Skeletal muscle tissue (tissue), 3 donors: ENCODE measurements at regions not wholly inside any gene's neighbourhood (a gene's known extent, or its start where the extent isn't known, plus 50 kb on each side); places are given as distances from the start of the nearest gene placed in this dataset.

Experiments used
- H3K27ac ChIP-seq: one replicate; pipeline ENCODE4 v1.7.0; 2013; ENCODE audit warnings: mild to moderate bottlenecking, low read depth, low read length, inconsistent platforms
- H3K27me3 ChIP-seq, 3 donors: one replicate each; pipeline ENCODE4 v1.7.0; 2013; ENCODE audit warnings: low read length in 3 of 3; ENCODE audit not compliant: control insufficient read depth in 3 of 3, insufficient read depth in 3 of 3
- H3K36me3 ChIP-seq, 3 donors: one replicate each; pipeline ENCODE4 v1.7.0; 2013; ENCODE audit warnings: low read length in 3 of 3; ENCODE audit not compliant: control insufficient read depth in 3 of 3, insufficient read depth in 3 of 3
- H3K4me1 ChIP-seq, 3 donors: one replicate each; pipeline ENCODE4 v1.7.0; 2013; ENCODE audit warnings: low read length in 3 of 3, mild to moderate bottlenecking in 3 of 3; ENCODE audit not compliant: control insufficient read depth in 3 of 3, insufficient read depth in 3 of 3
- H3K4me3 ChIP-seq, 3 donors: one replicate each; pipeline ENCODE4 v1.7.0; 2013; ENCODE audit warnings: low read length in 3 of 3
- H3K9ac ChIP-seq, 3 donors: one replicate each; pipeline ENCODE4 v1.7.0; 2013; ENCODE audit warnings: low read length in 3 of 3, mild to moderate bottlenecking in 3 of 3, moderate library complexity in 2 of 3, low read depth in 1 of 3
- H3K9me3 ChIP-seq, 3 donors: one replicate each; pipeline ENCODE4 v1.7.0; 2013; ENCODE audit warnings: low read length in 3 of 3; ENCODE audit not compliant: control insufficient read depth in 3 of 3
- donor health status: Osteomylitis.

DNA sequence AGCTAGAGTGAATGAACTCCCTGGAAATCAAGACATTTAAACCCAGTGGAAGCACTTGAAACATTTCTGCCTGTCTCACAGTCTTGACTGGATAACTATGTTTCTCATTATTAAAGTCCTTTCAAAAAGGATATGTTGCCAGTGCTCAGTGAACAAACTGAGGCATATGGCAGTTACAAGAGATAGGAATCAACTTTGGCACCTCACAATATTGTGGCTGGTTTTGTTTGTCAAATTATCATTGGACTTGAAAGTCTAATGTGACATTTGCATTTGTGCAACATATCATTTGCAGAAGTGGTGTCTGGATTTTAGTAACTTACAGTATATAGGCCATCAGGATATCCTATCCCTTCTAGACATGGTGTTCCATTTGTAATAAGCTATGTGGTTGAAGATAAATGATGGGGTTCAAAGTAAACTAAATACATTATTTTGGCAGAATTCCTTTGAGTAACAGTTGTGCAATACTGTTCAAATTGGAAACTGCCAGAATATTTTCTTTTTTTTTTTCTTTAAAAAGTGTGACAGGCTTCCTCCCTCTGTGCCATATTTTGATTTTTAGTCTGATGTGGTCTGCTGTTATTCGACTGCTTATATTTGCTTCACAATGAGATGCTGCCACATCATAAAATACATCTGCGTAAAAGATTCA, 927.7 kb downstream of the FLRT2 start:
- Histone ChIP-seq H3K27ac (no peak overlapping the region), H3K4me3 (no peak overlapping the region), H3K27me3 (no peaks in the 10 kb centered on the region), H3K4me1 (no peaks in the 10 kb centered on the region), H3K9me3 (no peaks in the 10 kb centered on the region), H3K9ac (no peak overlapping the region), H3K36me3 (no peaks in the 10 kb centered on the region)

DNA sequence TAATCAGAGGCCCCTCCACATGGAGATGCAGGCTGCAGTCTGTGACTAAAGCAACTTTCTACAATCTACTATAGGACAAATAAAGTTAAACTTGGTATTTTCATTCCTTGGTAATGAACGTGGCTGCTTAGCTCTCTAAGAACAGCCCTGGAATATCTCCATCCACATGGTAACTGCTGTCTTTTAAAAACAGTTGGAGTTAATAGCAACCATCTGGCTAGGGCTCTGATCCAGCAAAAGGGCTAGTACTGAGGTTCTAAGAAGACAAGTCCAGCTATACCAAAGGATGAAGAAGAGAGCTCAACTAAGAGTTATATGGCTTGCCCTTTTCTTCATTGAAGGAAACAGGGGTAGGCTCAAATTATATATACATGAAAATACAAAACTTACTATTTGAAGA, 920.1 kb downstream of the FLRT2 start:
- Histone ChIP-seq H3K27ac (no peak overlapping the region), H3K27me3 (no peaks in the 10 kb centered on the region)

DNA sequence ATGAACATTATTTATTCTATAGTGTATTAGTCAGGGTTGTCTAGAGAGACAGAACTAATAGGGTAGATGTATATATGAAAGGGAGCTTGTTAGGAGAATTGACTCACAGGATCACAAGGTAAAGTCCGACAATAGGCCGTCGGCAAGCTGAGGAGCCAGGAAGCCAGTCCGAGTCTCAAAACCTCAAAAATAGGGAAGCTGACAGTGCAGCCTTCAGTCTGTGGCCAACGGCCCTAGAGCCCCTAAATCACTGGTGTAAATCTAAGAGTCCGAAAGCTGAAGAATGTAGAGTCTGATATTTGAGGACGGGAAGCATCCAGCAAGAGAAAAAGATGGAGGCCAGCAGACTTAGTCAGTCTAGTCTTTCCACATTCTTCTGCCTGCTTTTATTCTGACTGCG, 912.2 kb downstream of the FLRT2 start:
- Histone ChIP-seq H3K4me1 (no peaks in the 10 kb centered on the region), H3K4me3 (no peak overlapping the region), H3K36me3 (no peaks in the 10 kb centered on the region), H3K9me3 (no peaks in the 10 kb centered on the region), H3K27me3 (no peaks in the 10 kb centered on the region), H3K27ac (no peak overlapping the region), H3K9ac (no peak overlapping the region)

More for the DNA sequence above, 920.1 kb downstream of the FLRT2 start:
- no peaks in the 10 kb centered on the region for H3K4me1 ChIP-seq
- H3K4me3 ChIP-seq = no peak overlapping the region
- H3K9me3 ChIP-seq = no peaks in the 10 kb centered on the region
- no peaks in the 10 kb centered on the region for H3K36me3 ChIP-seq
- no peak overlapping the region for H3K9ac ChIP-seq

DNA sequence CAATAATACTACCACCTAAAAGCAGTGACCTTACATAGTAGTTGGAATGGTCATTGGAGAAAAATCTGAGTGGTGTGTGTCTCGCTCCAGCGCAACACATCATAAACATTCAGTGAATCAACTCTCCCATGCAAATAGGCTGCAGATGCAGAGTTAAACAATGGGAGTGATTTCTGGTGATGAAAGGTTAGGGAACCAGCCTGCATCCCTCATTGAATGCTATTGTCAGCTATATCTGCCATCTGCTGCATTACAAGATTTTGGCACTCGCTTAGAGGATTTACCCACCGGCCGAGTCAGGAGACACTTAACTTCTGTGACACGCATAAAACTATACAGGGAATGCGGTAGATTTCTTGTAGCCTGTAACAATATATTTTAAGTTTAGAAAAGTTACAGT, 900.9 kb downstream of the FLRT2 start:
- no peak overlapping the region for H3K27ac ChIP-seq
- no peak overlapping the region for H3K4me3 ChIP-seq
- H3K4me1 ChIP-seq = no peaks in the 10 kb centered on the region
- no peaks in the 10 kb centered on the region for H3K9me3 ChIP-seq
- no peaks in the 10 kb centered on the region for H3K27me3 ChIP-seq
- no peaks in the 10 kb centered on the region for H3K36me3 ChIP-seq
- no peak overlapping the region for H3K9ac ChIP-seq

DNA sequence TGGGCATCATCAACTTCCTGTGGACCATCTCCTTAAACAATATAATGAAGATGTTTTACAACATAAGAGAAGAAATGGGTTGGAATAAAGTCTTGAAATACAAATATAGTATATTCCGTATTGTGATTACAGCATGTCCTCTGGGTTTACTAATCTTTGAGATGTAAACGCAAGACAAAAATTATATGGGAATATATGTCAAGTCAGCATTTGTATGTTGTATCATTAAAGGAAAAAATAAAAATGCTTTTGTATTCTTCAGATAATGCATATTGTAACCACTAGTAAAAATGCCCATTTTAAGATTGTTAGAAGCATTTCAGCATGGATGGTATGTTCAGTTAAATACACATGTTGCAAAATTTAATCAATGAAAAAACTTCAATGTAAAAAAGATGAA, 893.3 kb downstream of the FLRT2 start:
- Histone ChIP-seq H3K27me3 (no peaks in the 10 kb centered on the region), H3K36me3 (no peaks in the 10 kb centered on the region), H3K4me1 (no peaks in the 10 kb centered on the region), H3K4me3 (no peak overlapping the region), H3K9me3 (no peaks in the 10 kb centered on the region), H3K27ac (no peak overlapping the region), H3K9ac (no peak overlapping the region)

DNA sequence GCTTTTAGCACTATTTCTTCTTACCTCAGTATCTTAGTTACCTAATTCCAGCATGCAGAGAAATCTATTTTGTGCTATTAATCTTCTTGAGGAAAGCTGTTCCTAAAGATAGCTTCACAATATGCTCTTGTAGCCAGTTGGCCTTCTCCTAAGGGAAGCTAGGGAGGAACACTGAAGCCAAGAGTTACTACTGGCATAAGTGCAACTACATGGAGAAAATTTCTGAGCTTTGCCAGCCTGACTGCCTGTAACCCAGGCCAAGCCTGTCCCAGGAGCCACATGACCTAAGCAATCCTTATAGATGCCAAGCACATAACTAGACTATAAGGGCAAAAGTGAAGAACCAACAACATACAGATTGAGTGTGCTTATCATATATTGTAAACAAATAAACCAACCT, 890.2 kb downstream of the FLRT2 start:
- H3K4me1 ChIP-seq = no peaks in the 10 kb centered on the region
- no peak overlapping the region for H3K4me3 ChIP-seq
- no peaks in the 10 kb centered on the region for H3K27me3 ChIP-seq
- no peak overlapping the region for H3K27ac ChIP-seq
- H3K9ac ChIP-seq = no peak overlapping the region
- H3K36me3 ChIP-seq = no peaks in the 10 kb centered on the region
- no peaks in the 10 kb centered on the region for H3K9me3 ChIP-seq

DNA sequence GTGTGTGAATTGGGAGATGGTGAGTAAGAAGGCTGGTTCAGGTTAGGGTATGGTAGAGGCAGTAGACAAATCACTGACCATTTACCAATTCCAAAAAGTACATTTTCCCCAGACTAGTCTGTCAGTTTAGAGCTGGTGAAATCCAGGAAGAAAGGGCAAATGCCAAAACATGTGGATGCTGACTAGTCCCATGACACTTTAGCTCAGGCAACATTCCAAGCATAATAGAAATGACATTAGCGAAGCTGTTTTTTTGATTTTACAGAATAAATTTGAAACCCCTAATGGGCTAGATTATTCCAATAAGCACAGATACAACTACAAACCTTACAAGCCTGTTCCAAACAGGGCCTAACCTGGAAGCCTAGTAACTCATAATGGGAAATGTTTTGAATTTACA, 884.2 kb downstream of the FLRT2 start:
- Histone ChIP-seq H3K9me3 (no peaks in the 10 kb centered on the region), H3K27me3 (no peaks in the 10 kb centered on the region), H3K36me3 (no peaks in the 10 kb centered on the region), H3K4me1 (no peaks in the 10 kb centered on the region), H3K9ac (no peak overlapping the region), H3K4me3 (no peak overlapping the region), H3K27ac (no peak overlapping the region)

DNA sequence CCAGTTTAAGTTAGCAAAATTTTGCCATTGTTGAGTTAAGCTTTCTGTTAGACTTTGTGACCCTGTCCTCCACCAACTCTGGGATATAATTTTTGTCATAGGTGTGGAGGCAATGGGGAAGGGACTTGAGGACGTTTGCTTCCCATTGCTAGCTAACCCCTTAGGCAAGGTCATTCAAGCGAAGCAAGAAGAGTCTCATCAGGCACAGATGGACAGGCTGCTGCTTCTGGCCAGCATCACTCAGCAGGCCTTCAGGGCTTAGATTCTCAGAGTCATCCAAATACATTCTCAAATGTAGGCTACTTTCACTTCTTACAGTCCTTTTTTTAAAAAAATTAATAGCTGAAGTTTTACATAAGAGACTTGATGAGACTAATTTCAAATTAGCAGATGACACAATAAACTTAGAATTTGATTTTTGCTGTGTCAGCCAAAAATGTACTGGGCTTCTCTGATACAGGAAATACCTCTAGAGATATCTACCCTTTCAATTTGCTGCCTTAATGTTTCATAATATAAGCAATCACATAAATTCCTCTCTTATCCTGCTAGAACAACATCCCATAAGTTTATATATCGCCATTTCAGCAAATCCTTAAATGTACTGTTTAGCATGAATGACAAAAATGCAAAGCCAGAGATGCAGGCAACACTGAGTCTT, 875.2 kb downstream of the FLRT2 start:
- no peaks in the 10 kb centered on the region for H3K27me3 ChIP-seq
- no peaks in the 10 kb centered on the region for H3K4me1 ChIP-seq
- no peak overlapping the region for H3K4me3 ChIP-seq
- no peaks in the 10 kb centered on the region for H3K36me3 ChIP-seq
- no peaks in the 10 kb centered on the region for H3K9me3 ChIP-seq
- no peak overlapping the region for H3K9ac ChIP-seq
- no peak overlapping the region for H3K27ac ChIP-seq

DNA sequence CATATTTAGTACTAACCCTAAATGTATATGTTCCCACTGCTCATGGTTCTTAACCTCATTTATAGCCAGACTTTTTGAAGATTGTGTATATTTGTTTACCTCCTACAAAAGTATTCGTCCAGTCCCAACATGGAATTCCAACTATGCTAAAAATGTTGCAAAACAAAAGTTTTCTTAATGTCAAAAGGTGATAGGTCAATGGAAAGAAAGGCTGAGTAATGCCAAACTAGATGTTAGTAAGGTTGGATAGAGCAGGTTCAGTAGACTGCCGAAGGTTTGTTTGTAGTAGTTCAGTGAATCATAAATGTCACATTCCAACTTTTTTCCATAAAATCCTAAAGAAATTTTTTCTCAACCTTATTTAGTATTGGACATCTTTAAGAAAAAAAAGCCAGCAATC, 874.5 kb downstream of the FLRT2 start:
- no peaks in the 10 kb centered on the region for H3K9me3 ChIP-seq
- no peaks in the 10 kb centered on the region for H3K4me1 ChIP-seq
- no peak overlapping the region for H3K4me3 ChIP-seq
- H3K36me3 ChIP-seq = no peaks in the 10 kb centered on the region
- no peak overlapping the region for H3K9ac ChIP-seq
- H3K27me3 ChIP-seq = no peaks in the 10 kb centered on the region
- H3K27ac ChIP-seq = no peak overlapping the region

DNA sequence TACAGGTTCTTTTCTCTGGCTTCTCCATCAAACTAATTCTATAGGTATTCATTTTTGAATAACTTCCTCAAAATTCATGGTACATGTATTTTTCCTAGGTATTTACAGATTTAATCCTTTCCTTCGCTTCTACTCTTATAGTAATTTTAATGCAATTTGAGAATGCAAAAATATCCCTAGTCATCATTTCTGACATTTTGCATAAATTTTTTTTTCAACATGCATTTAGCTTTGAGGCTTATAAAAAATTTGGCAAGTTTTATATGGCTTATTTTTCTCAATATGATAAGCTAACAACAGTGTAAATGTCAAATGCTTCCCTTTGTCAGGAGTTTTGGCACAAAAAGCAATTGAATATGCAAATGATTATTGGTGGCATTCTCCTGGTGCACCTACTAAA, 872.6 kb downstream of the FLRT2 start:
- no peaks in the 10 kb centered on the region for H3K36me3 ChIP-seq
- no peak overlapping the region for H3K27ac ChIP-seq
- H3K9me3 ChIP-seq = no peaks in the 10 kb centered on the region

More for the DNA sequence above, 872.6 kb downstream of the FLRT2 start:
- Histone ChIP-seq H3K4me3 (no peak overlapping the region), H3K27me3 (no peaks in the 10 kb centered on the region), H3K4me1 (no peaks in the 10 kb centered on the region), H3K9ac (no peak overlapping the region)
